DOHH2 (cell line): ENCODE measurements at regions not wholly inside any gene's neighbourhood (a gene's known extent, or its start where the extent isn't known, plus 50 kb on each side); places are given as distances from the start of the nearest gene placed in this dataset.

Source experiments
- H3F3A ChIP-seq: fragments of 200-600 bp; sonication (generic), shearing (Covaris generic); 2 replicates; pipeline ENCODE4 v1.6.0; 2016; ENCODE audit warnings: antibody characterized with exemption, mild to moderate bottlenecking; ENCODE audit not compliant: control insufficient read depth, insufficient read depth
- H3K27ac ChIP-seq: fragments of 200-600 bp; sonication (generic); 2 replicates; pipeline ENCODE4 v1.5.1; 2014; ENCODE audit warnings: low read depth, mild to moderate bottlenecking, low read length, moderate library complexity
- H3K27me3 ChIP-seq: fragments of 200-600 bp; sonication (generic); 2 replicates; pipeline ENCODE4 v1.6.1; 2014; ENCODE audit warnings: mild to moderate bottlenecking, low read length, mixed read lengths; ENCODE audit not compliant: control insufficient read depth
- H3K36me3 ChIP-seq: fragments of 200-600 bp; sonication (generic); 2 replicates; pipeline ENCODE4 v1.6.1; 2014; ENCODE audit warnings: mild to moderate bottlenecking, low read length, moderate library complexity, mixed read lengths; ENCODE audit not compliant: control insufficient read depth
- H3K4me1 ChIP-seq: fragments of 200-600 bp; sonication (generic); 2 replicates; pipeline ENCODE4 v1.6.1; 2014; ENCODE audit warnings: mild to moderate bottlenecking, low read length, mixed read lengths; ENCODE audit not compliant: control insufficient read depth
- H3K4me2 ChIP-seq: fragments of 200-600 bp; sonication (generic); 2 replicates; pipeline ENCODE4 v1.6.0; 2014; ENCODE audit warnings: mild to moderate bottlenecking, low read length, moderate library complexity
- H3K4me3 ChIP-seq: fragments of 200-600 bp; sonication (generic); 2 replicates; pipeline ENCODE4 v1.5.1; 2014; ENCODE audit warnings: mild to moderate bottlenecking, low read length, mixed read lengths
- H3K79me2 ChIP-seq: fragments of 200-600 bp; sonication (generic); 2 replicates; pipeline ENCODE4 v1.6.1; 2014; ENCODE audit warnings: mild to moderate bottlenecking, low read length, mixed read lengths; ENCODE audit not compliant: control insufficient read depth
- H3K9me2 ChIP-seq: fragments of 200-600 bp; sonication (generic); replicated peaks from 2 replicates; pipeline ENCODE4 v1.6.1; 2014; ENCODE audit warnings: mild to moderate bottlenecking, low read length, mixed read lengths; ENCODE audit not compliant: control insufficient read depth
- H3K9me3 ChIP-seq: fragments of 200-600 bp; sonication (generic); 2 replicates; pipeline ENCODE4 v1.6.1; 2014; ENCODE audit warnings: antibody characterized with exemption, low read length, mixed read lengths; ENCODE audit not compliant: control insufficient read depth, insufficient read depth
- H4K20me1 ChIP-seq: fragments of 200-600 bp; sonication (generic); 2 replicates; pipeline ENCODE4 v1.6.0; 2014; ENCODE audit warnings: low read depth, mild to moderate bottlenecking, antibody characterized with exemption, low read length, moderate library complexity; ENCODE audit not compliant: control insufficient read depth, insufficient read depth
- CTCF ChIP-seq: fragments of 200-600 bp; sonication (generic); IDR thresholded peaks from one replicate; pipeline ENCODE4 v1.5.1; 2014; ENCODE audit warnings: antibody characterized with exemption, mild to moderate bottlenecking, low read depth, low read length; ENCODE audit not compliant: poor library complexity, severe bottlenecking
- EZH2phosphoT487 ChIP-seq: fragments of 200-600 bp; sonication (generic); IDR thresholded peaks from 2 replicates; pipeline ENCODE4 v1.6.1; 2017; ENCODE audit warnings: borderline replicate concordance, mild to moderate bottlenecking, antibody characterized with exemption, low read length, moderate library complexity, mixed read lengths

DNA sequence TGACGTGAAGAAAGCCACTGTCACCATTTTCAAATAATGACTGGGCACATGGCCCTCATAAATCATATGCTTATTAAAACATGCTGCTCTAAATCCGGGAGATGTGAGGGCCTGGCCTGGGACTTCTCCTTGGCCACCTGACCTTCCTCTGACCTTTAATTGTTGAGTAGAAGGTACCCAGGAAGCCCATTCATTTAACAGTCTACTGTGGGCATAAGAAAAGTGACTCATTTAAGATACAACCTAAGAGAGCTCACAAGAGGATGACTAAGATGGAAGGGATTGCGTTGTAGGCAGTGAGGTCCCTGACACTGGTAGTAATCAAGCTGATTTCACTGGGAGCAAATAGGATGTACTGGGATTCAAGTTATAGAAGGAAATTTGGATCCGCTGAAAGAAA is 203.4 kb upstream of the GPR26 start:
- no peaks in the 10 kb centered on the region for H3K27me3 ChIP-seq
- H3K27ac ChIP-seq: no peak overlapping the region
- H3K9me2 ChIP-seq: no peaks in the 10 kb centered on the region
- H3K4me2 ChIP-seq: no peak overlapping the region
- no peaks in the 10 kb centered on the region for H3F3A ChIP-seq
- H3K4me1 ChIP-seq: peaks cover 7% of the 10 kb centered on the region
- no peaks in the 10 kb centered on the region for H3K36me3 ChIP-seq
- H3K79me2 ChIP-seq: no peaks in the 10 kb centered on the region
- no peaks in the 10 kb centered on the region for H4K20me1 ChIP-seq
- no peaks in the 10 kb centered on the region for H3K9me3 ChIP-seq
- TF ChIP-seq CTCF (no peak), EZH2phosphoT487 (no peak)
- no peak overlapping the region for H3K4me3 ChIP-seq

GRCh38 chr10:123463181-123463580 is 203.0 kb upstream of the GPR26 start:
- Histone ChIP-seq H3K4me1 (peaks cover 7% of the 10 kb centered on the region), H3F3A (no peaks in the 10 kb centered on the region), H4K20me1 (no peaks in the 10 kb centered on the region), H3K4me3 (no peak overlapping the region), H3K9me2 (no peaks in the 10 kb centered on the region), H3K79me2 (no peaks in the 10 kb centered on the region), H3K4me2 (no peak overlapping the region), H3K27me3 (no peaks in the 10 kb centered on the region), H3K27ac (no peak overlapping the region), H3K36me3 (no peaks in the 10 kb centered on the region), H3K9me3 (no peaks in the 10 kb centered on the region)
- TF ChIP-seq EZH2phosphoT487 (no peak), CTCF (no peak)

DNA sequence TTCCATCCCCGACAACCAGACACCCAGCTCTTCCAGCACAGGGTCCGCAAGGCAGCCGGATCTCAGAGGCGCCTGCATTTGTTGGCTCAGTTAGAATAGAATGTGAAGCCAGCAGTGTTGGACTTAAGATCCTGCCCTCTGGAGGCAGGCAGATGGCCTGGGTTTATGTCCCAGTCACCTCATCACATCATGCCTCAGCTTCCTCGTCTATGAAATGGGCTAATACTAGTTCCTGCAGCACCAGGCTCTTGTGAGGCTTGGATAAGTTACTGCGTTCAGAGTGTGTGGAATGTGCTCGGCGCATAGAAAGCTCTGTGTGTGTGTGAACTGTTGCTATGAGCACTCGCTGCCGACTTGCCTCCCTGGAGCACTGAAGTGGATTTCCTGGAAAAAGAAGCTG is 202.5 kb upstream of the GPR26 start:
- Histone ChIP-seq H3K36me3 (no peaks in the 10 kb centered on the region), H3K4me1 (peaks cover 5% of the 10 kb centered on the region), H3K79me2 (no peaks in the 10 kb centered on the region), H3K9me3 (no peaks in the 10 kb centered on the region), H3K27me3 (no peaks in the 10 kb centered on the region), H3K4me2 (no peak overlapping the region), H3F3A (no peaks in the 10 kb centered on the region), H3K4me3 (no peak overlapping the region), H3K27ac (no peak overlapping the region), H3K9me2 (no peaks in the 10 kb centered on the region), H4K20me1 (no peaks in the 10 kb centered on the region)
- TF ChIP-seq EZH2phosphoT487 (no peak), CTCF (no peak)
